HK-2 (cell line): ENCODE measurements at regions not wholly inside any gene's neighbourhood (a gene's known extent, or its start where the extent isn't known, plus 50 kb on each side); places are given as distances from the start of the nearest gene placed in this dataset.
"Not testable (repeated sequence)": the region's sequence is repeated elsewhere in the genome, so short reads cannot be mapped to it uniquely, and the experiment has no call there.

Experiments
- DNase-seq: peaks from one replicate; pipeline ENCODE4 v3.0.0-alpha.2; 2018; ENCODE audit not compliant: unreplicated experiment

DNA sequence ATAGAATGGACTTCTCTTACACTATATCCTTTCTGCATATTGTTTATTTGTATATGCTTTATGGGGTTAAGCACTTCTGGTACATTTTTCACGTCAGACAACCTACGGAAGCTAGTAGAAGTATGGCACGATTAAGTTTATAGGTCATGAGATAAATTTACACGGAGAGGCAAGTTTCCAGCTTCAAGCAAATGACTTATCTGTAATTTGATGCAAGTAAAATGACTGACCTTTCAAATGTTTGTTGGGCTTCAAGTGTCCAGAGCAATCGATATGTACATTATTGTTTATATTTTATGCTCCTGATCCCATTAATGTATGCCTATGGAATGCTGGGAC is 97.5 kb upstream of the EFEMP1 start:
- DNase-seq = no peak

DNA sequence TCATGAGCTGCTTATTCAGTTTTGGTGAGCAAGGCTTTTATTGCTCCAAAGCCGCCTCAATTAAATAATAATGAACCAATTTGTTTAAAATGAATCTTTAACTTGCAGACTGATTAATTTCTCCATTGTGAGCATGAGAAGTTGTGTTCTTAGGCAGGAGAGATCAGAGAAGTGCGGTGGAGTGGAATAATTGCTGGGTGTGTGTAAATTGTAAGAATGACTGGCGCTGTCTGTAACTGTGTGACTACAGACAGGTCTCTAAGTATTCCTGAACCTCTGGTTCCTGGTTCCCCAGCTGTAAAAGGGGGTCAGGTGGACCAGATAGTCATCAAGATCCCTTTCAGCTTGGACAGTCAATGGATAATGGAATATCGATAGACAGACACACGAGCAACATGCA is 98.0 kb upstream of the EFEMP1 start:
- no peak for DNase-seq

GRCh38 chr2:56025469-56026193 is 102.0 kb upstream of the EFEMP1 start:
- DNase-seq = no peak

- DNase-seq = no peak
Measured at GRCh38 chr2:56026828-56027227, 103.2 kb upstream of the EFEMP1 start.

- DNase-seq = no peak
Measured at GRCh38 chr2:56030062-56030461, 106.5 kb upstream of the EFEMP1 start.

GRCh38 chr2:56030901-56031300 is 107.3 kb upstream of the EFEMP1 start:
- DNase-seq = no peak

DNA sequence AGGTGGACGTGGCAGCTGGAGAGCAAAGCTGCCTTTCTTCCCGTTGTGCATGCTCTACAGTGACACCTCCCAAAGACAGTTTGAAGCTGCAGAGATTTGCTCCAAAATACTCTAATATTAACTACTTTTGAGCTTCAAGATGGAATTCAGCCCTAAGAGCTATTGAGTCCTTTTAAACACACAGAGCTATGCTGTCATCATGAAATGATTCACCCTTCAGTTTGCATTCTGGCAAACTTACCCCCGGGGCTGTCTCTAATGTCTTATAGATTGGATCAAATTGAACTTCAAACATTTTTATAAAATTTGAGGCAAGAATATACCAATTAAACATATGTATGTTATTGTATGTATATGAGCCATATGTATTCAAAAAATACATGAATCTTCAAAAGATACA is 110.7 kb upstream of the EFEMP1 start:
- DNase-seq = no peak

GRCh38 chr2:56040189-56040588 is 116.6 kb upstream of the EFEMP1 start:
- DNase-seq = no peak

GRCh38 chr2:56040834-56041233 is 117.3 kb upstream of the EFEMP1 start:
- no peak for DNase-seq

GRCh38 chr2:56047136-56047535 is 123.6 kb upstream of the EFEMP1 start:
- DNase-seq = no peak

GRCh38 chr2:56049233-56049845 is 125.8 kb upstream of the EFEMP1 start:
- no peak for DNase-seq

DNA sequence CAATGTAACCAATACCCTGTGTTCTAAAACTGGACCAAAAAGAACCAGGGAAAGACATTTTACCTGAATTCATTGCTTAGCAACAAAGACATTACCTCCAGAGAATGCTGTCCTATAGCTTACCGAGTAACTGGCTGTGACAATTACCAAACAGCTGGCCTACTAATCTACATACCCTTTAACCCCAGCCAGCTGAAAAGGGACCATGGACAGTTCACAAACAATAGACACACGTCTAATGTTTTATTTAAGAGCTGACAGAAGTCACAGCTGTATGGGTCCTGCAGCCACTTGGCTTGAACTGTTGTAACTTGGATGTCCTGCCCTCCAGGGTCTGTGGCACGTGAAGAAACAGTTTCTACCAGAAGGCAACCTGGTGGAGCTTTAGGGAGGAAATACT is 130.1 kb upstream of the EFEMP1 start:
- no peak for DNase-seq

DNA sequence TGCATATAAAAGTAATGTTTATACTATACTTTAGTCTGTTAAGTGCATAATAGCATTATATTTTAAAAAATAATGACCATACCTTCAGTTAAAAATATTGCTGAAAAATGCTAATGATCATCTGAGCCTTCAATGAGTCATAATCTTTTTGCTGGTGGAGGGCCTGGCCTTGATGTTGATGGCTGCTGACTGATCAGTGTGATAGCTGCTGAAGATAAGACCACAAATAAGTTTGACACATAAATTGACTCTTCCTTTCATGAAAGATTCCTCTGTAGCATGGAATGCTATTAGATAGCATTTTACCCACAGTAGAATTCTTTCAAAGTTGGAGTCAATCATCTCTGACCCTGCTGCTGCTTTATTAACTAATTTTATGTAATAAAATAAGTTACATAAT is 128.4 kb upstream of the CCDC85A start:
- DNase-seq = no peak

DNA sequence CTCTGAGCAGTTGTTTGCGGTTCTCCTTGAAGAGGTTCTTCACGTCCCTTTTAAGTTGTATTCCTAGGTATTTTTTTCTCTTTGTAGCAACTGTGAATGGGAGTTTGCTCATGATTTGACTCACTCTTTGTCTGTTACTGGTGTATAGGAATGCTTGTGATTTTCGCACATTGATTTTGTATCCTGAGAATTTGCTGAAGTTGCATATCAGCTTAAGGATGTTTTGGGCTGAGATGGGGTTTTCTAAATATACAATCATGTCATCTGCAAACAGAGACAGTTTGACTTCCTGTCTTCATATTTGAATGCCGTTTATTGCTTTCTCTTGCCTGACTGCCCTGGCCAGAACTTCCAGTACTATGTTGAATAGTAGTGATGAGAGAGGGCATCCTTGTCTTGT is 122.5 kb upstream of the CCDC85A start:
- DNase-seq = not testable (repeated sequence)

- no peak for DNase-seq
Measured at GRCh38 chr2:56068746-56069145, 115.0 kb upstream of the CCDC85A start.

- peak; percentile 6 for DNase-seq
Measured at GRCh38 chr2:56077359-56077915, 106.4 kb upstream of the CCDC85A start.

GRCh38 chr2:56082665-56083064 is 101.1 kb upstream of the CCDC85A start:
- no peak for DNase-seq

DNA sequence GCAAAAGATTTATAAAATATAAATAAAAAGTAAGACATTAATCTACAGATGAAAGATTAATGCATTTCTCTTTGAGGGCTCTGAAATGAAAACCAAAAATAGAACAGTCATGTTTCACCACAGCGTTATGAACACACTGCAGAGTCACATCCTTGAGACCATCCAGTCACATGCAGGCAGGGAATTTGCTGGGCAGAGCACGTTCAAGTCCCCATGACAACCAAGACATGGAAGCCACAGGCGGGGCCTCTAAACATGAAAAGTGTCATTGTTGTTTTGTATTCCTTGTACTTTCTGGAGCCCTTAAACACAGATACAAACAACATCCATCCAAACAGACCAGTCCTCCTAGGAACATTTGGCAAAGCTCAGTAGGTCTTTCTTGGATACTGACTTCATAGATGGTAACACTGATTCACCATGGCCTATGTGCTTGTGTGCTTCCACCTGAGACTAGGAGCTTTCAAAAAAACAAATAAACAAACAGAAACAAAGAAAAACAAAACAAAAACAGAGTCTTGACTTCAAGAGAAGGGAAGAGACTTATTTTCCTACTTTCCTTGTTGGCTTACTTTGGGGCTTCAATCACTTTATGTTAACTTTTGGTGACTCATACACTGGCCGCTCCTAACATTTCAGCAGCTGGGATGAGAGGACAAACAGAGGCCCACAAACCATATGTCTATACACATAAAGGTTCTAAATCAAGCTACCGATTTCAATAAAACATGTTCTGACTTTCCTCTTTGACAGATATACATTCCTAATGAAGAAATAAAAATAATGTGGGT is 99.5 kb upstream of the CCDC85A start:
- DNase-seq = no peak

DNA sequence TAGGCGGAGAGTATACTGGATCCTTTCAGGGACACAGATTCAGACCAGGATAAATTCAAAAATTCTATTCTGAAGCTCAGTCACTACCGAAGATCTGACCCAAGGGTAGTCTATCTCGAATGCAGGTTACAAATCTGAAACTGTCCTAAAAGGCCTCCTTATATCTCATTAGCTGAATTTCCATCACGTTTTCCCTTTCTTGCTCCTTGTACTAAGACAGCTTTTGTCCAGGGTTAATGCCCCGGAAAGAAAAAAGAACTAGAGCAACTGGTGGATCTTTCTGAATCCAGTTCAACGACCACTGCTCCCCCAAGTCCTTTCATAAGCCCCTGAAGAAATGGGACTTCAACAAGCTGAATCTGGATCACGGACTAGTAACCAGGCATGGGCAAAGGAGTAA is 97.5 kb upstream of the CCDC85A start:
- no peak for DNase-seq

DNA sequence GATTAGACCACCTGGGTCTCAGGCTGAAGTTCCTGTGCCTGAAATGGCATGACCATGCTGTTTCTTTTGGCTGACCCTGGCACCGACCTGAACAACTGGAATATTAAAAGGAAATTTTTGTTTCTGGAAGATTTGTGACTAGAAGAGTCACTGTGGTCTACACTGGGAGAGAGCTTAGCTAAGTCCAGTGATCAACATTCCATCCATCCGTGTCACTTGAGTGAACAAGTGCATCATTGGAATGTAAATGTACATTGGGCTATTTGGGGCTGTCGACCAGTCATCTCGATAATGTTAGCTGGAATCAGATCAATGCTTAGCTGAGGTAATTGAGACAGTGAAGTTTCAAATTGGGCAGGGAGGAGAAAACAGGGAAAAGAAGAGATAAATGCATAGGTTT is 95.4 kb upstream of the CCDC85A start:
- DNase-seq = no peak

GRCh38 chr2:56089931-56090330 is 93.9 kb upstream of the CCDC85A start:
- DNase-seq = no peak

DNA sequence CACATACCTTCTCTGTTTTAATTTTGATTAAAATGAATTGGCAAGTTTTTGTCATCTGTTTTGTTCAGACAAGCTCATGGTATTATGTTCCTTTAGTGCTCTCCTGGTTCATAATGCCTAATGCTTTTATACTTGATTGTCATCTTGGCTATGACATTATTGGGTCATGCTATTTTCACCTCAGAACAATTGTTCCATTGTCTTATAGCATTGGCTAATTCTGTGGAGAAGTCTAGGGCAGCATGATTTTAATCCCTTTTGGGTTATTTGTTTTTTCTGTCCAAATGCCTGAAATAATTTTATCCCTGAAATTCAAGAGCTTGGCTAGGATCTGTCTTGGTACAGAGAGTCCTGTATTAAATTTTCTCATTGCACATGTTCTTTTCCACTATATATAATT is 83.8 kb upstream of the CCDC85A start:
- no peak for DNase-seq

DNA sequence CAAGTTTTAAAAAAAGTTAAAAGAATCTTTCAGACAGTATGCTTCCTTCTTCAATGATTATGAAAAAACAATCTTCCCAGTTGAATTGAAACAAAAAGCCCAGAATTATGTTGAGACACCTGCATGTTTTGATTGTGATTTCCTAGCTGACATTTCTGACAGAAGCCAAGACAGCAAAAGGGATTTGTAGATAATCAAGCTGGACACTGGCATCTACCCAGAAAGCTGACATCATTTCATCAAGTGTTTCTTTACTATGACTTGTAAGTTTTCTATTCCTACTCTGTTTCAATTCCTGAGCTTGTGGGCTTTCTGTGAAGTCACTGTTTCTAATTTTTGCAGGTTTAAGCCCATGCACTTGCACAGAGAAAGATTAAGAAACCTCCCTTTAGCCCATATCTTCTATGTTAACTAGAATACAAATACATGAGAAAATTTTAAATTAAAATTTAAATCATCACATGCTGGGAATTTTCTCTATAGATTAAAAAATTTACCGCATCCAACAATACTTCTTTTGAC is 82.9 kb upstream of the CCDC85A start:
- no peak for DNase-seq
